ENCODE measurements at regions not wholly inside any gene's neighbourhood (a gene's known extent, or its start where the extent isn't known, plus 50 kb on each side); places are given as distances from the start of the nearest gene placed in this dataset.

- TF ChIP-seq THRA (IDR thresholded peaks at IDR 0.05) (no peak), SETDB1 (IDR thresholded peaks at IDR 0.05; ENCODE audit: low read length) (no peak), CTCF (IDR thresholded peaks at IDR 0.05 in 2 of 3, conservative IDR thresholded peaks at IDR 0.05 in 1 of 3; ENCODE audit: insufficient read depth in 2 of 3, low read depth in 1 of 3, low read length in 3 of 3) (no peak), ESRRA (IDR thresholded peaks at IDR 0.05; ENCODE audit: borderline replicate concordance, low read depth) (no peak), NR3C1 (CRISPR knock-in tag; IDR thresholded peaks at IDR 0.05) (no peak), SMARCA5 (IDR thresholded peaks at IDR 0.05) (no peak), RBBP5 (IDR thresholded peaks at IDR 0.05; ENCODE audit: borderline replicate concordance, insufficient read depth, low read length, poor library complexity, severe bottlenecking) (no peak), TCF7 (IDR thresholded peaks at IDR 0.05; ENCODE audit: borderline replicate concordance) (no peak)
Observed at GRCh38 chr9:82466616-82467260, 478.2 kb downstream of the SPATA31D1 start.

Data from K562 (cell line).